ENCODE measurements at regions not wholly inside any gene's neighbourhood (a gene's known extent, or its start where the extent isn't known, plus 50 kb on each side); places are given as distances from the start of the nearest gene placed in this dataset.
A peak's percentile ranks its signal among the peaks of the same experiment; 100 is the strongest.

GRCh38 chr2:176553685-176554100, 284.5 kb downstream of the MTX2 start:
- POLR2A ChIA-PET, result no interaction called here
- H3K4me3 ChIP-seq (ENCODE audit: low read depth, low read length), result peak overlapping the region; percentile 22
- no peaks in the 10 kb centered on the region for H3K36me3 ChIP-seq (ENCODE audit: control insufficient read depth, insufficient read depth, low read length)
- DNase-seq (ENCODE audit: low read depth), result no peak
- CTCF ChIA-PET, result interaction anchor here (0.7 to 6.9 kb wide), 34 partner anchors 11 to 452 kb away, joined by 3 to 92 read pairs (median 4); partner anchors contain the start of gene MTX2
- 0 out of 2 replicates have a peak, but pooled peaks have one; percentile 16 for TF ChIP-seq CTCF (IDR thresholded peaks at IDR 0.05; ENCODE audit: insufficient read depth, low read depth, low read length)
- H3K27me3 ChIP-seq (ENCODE audit: control insufficient read depth, insufficient read depth, low read length), result peaks cover 8% of the 10 kb centered on the region

- ChIA-PET POLR2A (interaction anchor here (0.6 kb wide), 1 partner anchor 54 kb away, joined by 3 read pairs; no protein-coding TSS in a partner anchor), CTCF (interaction anchor here (0.6 to 6.9 kb wide), 41 partner anchors 10 to 1181 kb away, joined by 3 to 92 read pairs (median 4); partner anchors contain the start of genes HOXD4 and MTX2)
- Histone ChIP-seq H3K27me3 (ENCODE audit: control insufficient read depth, insufficient read depth, low read length) (peaks cover 5% of the 10 kb centered on the region), H3K4me3 (ENCODE audit: low read depth, low read length) (peak overlapping the region; percentile 17; the same call in 1 of the 2 replicates), H3K36me3 (ENCODE audit: control insufficient read depth, insufficient read depth, low read length) (no peaks in the 10 kb centered on the region)
- no peak for DNase-seq (ENCODE audit: low read depth)
- peak; percentile 71 for TF ChIP-seq CTCF (IDR thresholded peaks at IDR 0.05; ENCODE audit: insufficient read depth, low read depth, low read length)
Measured at GRCh38 chr2:176554101-176555048, 285.1 kb downstream of the MTX2 start.

- no peak for DNase-seq (ENCODE audit: low read depth)
- CTCF ChIA-PET, result interaction anchor here (0.6 to 6.9 kb wide), 34 partner anchors 9 to 427 kb away, joined by 3 to 92 read pairs (median 5); partner anchors contain the start of gene HOXD4
- H3K36me3 ChIP-seq (ENCODE audit: control insufficient read depth, insufficient read depth, low read length), result no peaks in the 10 kb centered on the region
- POLR2A ChIA-PET, result interaction anchor here (0.6 kb wide), 1 partner anchor 55 kb away, joined by 3 read pairs; no protein-coding TSS in a partner anchor
- H3K4me3 ChIP-seq (ENCODE audit: low read depth, low read length), result no peak overlapping the region
- TF ChIP-seq CTCF (IDR thresholded peaks at IDR 0.05; ENCODE audit: insufficient read depth, low read depth, low read length), result no peak
- peaks cover 5% of the 10 kb centered on the region for H3K27me3 ChIP-seq (ENCODE audit: control insufficient read depth, insufficient read depth, low read length)
Measured at GRCh38 chr2:176555112-176555511, 285.9 kb downstream of the MTX2 start.

- no peak overlapping the region for H3K4me3 ChIP-seq (ENCODE audit: low read depth, low read length)
- H3K36me3 ChIP-seq (ENCODE audit: control insufficient read depth, insufficient read depth, low read length), result no peaks in the 10 kb centered on the region
- TF ChIP-seq CTCF (IDR thresholded peaks at IDR 0.05; ENCODE audit: insufficient read depth, low read depth, low read length), result no peak
- ChIA-PET CTCF (interaction anchor here (6.9 kb wide), 1 partner anchor 416 kb away, joined by 92 read pairs; no protein-coding TSS in a partner anchor), POLR2A (no interaction called here)
- H3K27me3 ChIP-seq (ENCODE audit: control insufficient read depth, insufficient read depth, low read length), result peaks cover 5% of the 10 kb centered on the region
- DNase-seq (ENCODE audit: low read depth), result no peak
Measured at GRCh38 chr2:176555781-176556180, 286.5 kb downstream of the MTX2 start.

- H3K36me3 ChIP-seq (ENCODE audit: control insufficient read depth, insufficient read depth, low read length), result no peaks in the 10 kb centered on the region
- no peak for DNase-seq (ENCODE audit: low read depth)
- POLR2A ChIA-PET, result no interaction called here
- TF ChIP-seq CTCF (IDR thresholded peaks at IDR 0.05; ENCODE audit: insufficient read depth, low read depth, low read length), result no peak
- CTCF ChIA-PET, result interaction anchor here (6.9 kb wide), 1 partner anchor 417 kb away, joined by 92 read pairs; no protein-coding TSS in a partner anchor
- no peak overlapping the region for H3K4me3 ChIP-seq (ENCODE audit: low read depth, low read length)
- H3K27me3 ChIP-seq (ENCODE audit: control insufficient read depth, insufficient read depth, low read length), result peaks cover 5% of the 10 kb centered on the region
Measured at GRCh38 chr2:176556373-176556772, 287.1 kb downstream of the MTX2 start.
